OCI-LY1 (cell line): ENCODE measurements at regions not wholly inside any gene's neighbourhood (a gene's known extent, or its start where the extent isn't known, plus 50 kb on each side); places are given as distances from the start of the nearest gene placed in this dataset.

Source experiments
- H2AFZ ChIP-seq: fragments of 200-600 bp; sonication (generic), shearing (Covaris generic); 2 replicates; pipeline ENCODE4 v1.6.0; 2014; ENCODE audit warnings: antibody characterized with exemption, mild to moderate bottlenecking, low read length
- H3F3A ChIP-seq: fragments of 200-600 bp; sonication (generic), shearing (Covaris generic); 2 replicates; pipeline ENCODE4 v1.6.0; 2014; ENCODE audit warnings: mild to moderate bottlenecking, antibody characterized with exemption, low read length, moderate library complexity; ENCODE audit not compliant: insufficient read depth
- H3K27ac ChIP-seq: fragments of 200-600 bp; sonication (generic); 2 replicates; pipeline ENCODE4 v1.5.1; 2014; ENCODE audit warnings: low read length, mixed run types, mild to moderate bottlenecking, low read depth; ENCODE audit not compliant: poor library complexity, severe bottlenecking
- H3K27me3 ChIP-seq: fragments of 200-600 bp; sonication (generic); 2 replicates; pipeline ENCODE4 v1.6.0; 2014; ENCODE audit warnings: antibody characterized with exemption, mild to moderate bottlenecking, low read length, moderate library complexity; ENCODE audit not compliant: insufficient read depth
- H3K36me3 ChIP-seq: fragments of 200-600 bp; sonication (generic); 2 replicates; pipeline ENCODE4 v1.6.1; 2014; ENCODE audit warnings: mild to moderate bottlenecking, antibody characterized with exemption, low read length, moderate library complexity, mixed read lengths; ENCODE audit not compliant: insufficient read depth
- H3K4me1 ChIP-seq: fragments of 200-600 bp; sonication (generic); 2 replicates; pipeline ENCODE4 v1.5.1; 2014; ENCODE audit warnings: mild to moderate bottlenecking, low read length, moderate library complexity; ENCODE audit not compliant: insufficient read depth, severe bottlenecking
- H3K4me2 ChIP-seq: fragments of 200-600 bp; sonication (generic), shearing (Covaris generic); 2 replicates; pipeline ENCODE4 v1.6.1; 2014; ENCODE audit warnings: low read length
- H3K4me3 ChIP-seq: fragments of 200-600 bp; sonication (generic); 2 replicates; pipeline ENCODE4 v1.5.1; 2014; ENCODE audit warnings: low read length, low read depth, mild to moderate bottlenecking, mixed read lengths; ENCODE audit not compliant: poor library complexity, severe bottlenecking
- H3K79me2 ChIP-seq: fragments of 200-600 bp; shearing (Covaris generic); 2 replicates; pipeline ENCODE4 v1.6.1; 2016; ENCODE audit warnings: mixed run types, low read length, mixed read lengths; ENCODE audit not compliant: insufficient read depth
- H3K9ac ChIP-seq: fragments of 200-600 bp; sonication (generic), shearing (Covaris generic); 2 replicates; pipeline ENCODE4 v1.6.1; 2014; ENCODE audit warnings: mild to moderate bottlenecking, low read length, mixed read lengths
- H3K9me2 ChIP-seq: fragments of 200-600 bp; sonication (generic), shearing (Covaris generic); 2 replicates; pipeline ENCODE4 v1.6.1; 2014; ENCODE audit warnings: low read depth, mild to moderate bottlenecking, low read length, mixed read lengths
- H3K9me3 ChIP-seq: fragments of 200-600 bp; shearing (Covaris generic); 2 replicates; pipeline ENCODE4 v1.6.1; 2014; ENCODE audit warnings: low read length, mixed read lengths
- H4K20me1 ChIP-seq: fragments of 200-600 bp; sonication (generic), shearing (Covaris generic); 2 replicates; pipeline ENCODE4 v1.6.0; 2016; ENCODE audit warnings: mild to moderate bottlenecking, low read length; ENCODE audit not compliant: insufficient read depth
- EZH2 ChIP-seq: fragments of 200-600 bp; sonication (generic), shearing (Covaris generic); IDR thresholded peaks from 2 replicates; pipeline ENCODE4 v1.8.0; 2017; ENCODE audit warnings: borderline replicate concordance, mixed run types, mild to moderate bottlenecking, antibody characterized with exemption, low read length, moderate library complexity, mixed read lengths
- TF ChIP-seq, protein P1 (sequence below): fragments of 200-600 bp; sonication (generic), shearing (Covaris generic); IDR thresholded peaks from 2 replicates; pipeline ENCODE4 v1.5.1; 2017; ENCODE audit warnings: mild to moderate bottlenecking, antibody characterized with exemption, low read length, moderate library complexity, mixed read lengths

DNA sequence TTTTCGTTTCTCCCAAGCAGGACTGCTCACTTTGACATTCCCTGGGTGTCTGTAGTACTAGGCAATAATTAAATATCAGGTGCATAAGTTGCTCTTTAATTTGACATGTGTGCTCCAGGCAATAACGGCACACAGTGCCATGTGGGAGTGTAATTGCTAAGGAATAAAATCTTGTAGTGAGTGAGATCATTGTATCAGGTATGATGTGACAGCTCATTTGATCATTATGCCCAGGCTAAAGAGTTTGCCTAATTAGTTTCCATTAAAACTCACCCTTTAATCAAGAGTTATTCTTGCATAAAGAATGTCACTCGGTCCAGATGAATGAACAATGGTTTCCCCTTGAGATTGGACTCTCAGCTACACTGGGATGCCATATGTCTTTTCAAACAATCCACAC lies 220.0 kb downstream of the INSC start:
- TF ChIP-seq EZH2, result no peak
- TF ChIP-seq, protein P1, sequence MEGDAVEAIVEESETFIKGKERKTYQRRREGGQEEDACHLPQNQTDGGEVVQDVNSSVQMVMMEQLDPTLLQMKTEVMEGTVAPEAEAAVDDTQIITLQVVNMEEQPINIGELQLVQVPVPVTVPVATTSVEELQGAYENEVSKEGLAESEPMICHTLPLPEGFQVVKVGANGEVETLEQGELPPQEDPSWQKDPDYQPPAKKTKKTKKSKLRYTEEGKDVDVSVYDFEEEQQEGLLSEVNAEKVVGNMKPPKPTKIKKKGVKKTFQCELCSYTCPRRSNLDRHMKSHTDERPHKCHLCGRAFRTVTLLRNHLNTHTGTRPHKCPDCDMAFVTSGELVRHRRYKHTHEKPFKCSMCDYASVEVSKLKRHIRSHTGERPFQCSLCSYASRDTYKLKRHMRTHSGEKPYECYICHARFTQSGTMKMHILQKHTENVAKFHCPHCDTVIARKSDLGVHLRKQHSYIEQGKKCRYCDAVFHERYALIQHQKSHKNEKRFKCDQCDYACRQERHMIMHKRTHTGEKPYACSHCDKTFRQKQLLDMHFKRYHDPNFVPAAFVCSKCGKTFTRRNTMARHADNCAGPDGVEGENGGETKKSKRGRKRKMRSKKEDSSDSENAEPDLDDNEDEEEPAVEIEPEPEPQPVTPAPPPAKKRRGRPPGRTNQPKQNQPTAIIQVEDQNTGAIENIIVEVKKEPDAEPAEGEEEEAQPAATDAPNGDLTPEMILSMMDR, result no peak
- Histone ChIP-seq H3K4me2 (no peak overlapping the region), H4K20me1 (no peaks in the 10 kb centered on the region), H2AFZ (no peak overlapping the region), H3K36me3 (no peaks in the 10 kb centered on the region), H3K79me2 (no peaks in the 10 kb centered on the region), H3K9me2 (no peaks in the 10 kb centered on the region), H3F3A (no peaks in the 10 kb centered on the region), H3K9me3 (no peaks in the 10 kb centered on the region), H3K4me1 (no peaks in the 10 kb centered on the region), H3K27me3 (no peaks in the 10 kb centered on the region), H3K27ac (no peak overlapping the region), H3K9ac (no peak overlapping the region), H3K4me3 (no peak overlapping the region)

- Histone ChIP-seq H3K79me2 (no peaks in the 10 kb centered on the region), H4K20me1 (no peaks in the 10 kb centered on the region), H3K4me1 (no peaks in the 10 kb centered on the region), H3K4me2 (no peak overlapping the region), H2AFZ (no peak overlapping the region), H3K9me3 (no peaks in the 10 kb centered on the region), H3K9ac (no peak overlapping the region), H3K36me3 (no peaks in the 10 kb centered on the region), H3K27me3 (no peaks in the 10 kb centered on the region), H3K4me3 (no peak overlapping the region), H3K9me2 (no peaks in the 10 kb centered on the region), H3K27ac (no peak overlapping the region), H3F3A (no peaks in the 10 kb centered on the region)
- TF ChIP-seq, protein P1, result no peak
- no peak for TF ChIP-seq EZH2
These were observed 221.3 kb downstream of the INSC start for GRCh38 chr11:15336021-15336420.

DNA sequence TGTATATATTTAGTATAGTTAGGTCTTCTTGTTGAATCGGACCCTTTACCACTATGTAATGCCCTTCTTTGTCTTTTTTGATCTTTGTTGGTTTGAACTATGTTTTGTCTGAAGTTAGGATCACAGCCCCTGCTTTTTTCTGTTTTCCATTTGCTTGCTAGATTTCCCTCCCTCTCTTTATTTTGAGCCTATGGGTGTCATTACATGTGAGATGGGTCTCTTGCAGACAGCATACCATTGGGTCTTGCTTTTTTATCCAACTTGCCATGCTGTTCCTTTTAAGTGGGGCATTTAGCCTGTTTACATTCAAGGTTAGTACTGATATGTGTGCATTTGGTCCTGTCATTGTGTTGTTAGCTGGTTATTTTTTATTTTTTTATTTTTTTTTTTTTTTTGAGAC lies 224.6 kb downstream of the INSC start:
- no peaks in the 10 kb centered on the region for H3K9me2 ChIP-seq
- no peak overlapping the region for H3K9ac ChIP-seq
- no peaks in the 10 kb centered on the region for H3K4me1 ChIP-seq
- no peak overlapping the region for H3K4me2 ChIP-seq
- no peaks in the 10 kb centered on the region for H3K27me3 ChIP-seq
- H3F3A ChIP-seq, result no peaks in the 10 kb centered on the region
- no peaks in the 10 kb centered on the region for H3K9me3 ChIP-seq
- H2AFZ ChIP-seq, result no peak overlapping the region
- H3K4me3 ChIP-seq, result no peak overlapping the region
- TF ChIP-seq, protein P1, result no peak
- TF ChIP-seq EZH2, result no peak
- no peaks in the 10 kb centered on the region for H3K79me2 ChIP-seq
- no peaks in the 10 kb centered on the region for H3K36me3 ChIP-seq
- H3K27ac ChIP-seq, result no peak overlapping the region
- H4K20me1 ChIP-seq, result no peaks in the 10 kb centered on the region
